AG10803 (cell line): ENCODE measurements at regions not wholly inside any gene's neighbourhood (a gene's known extent, or its start where the extent isn't known, plus 50 kb on each side); places are given as distances from the start of the nearest gene placed in this dataset.
"Not testable (repeated sequence)": the region's sequence is repeated elsewhere in the genome, so short reads cannot be mapped to it uniquely, and the experiment has no call there.

Experiments
- DNase-seq: peaks from one replicate; pipeline ENCODE4 v3.0.0; 2010; ENCODE audit warnings: low read depth
- H3K4me3 ChIP-seq: 2 replicates; pipeline ENCODE4 v1.5.1; 2011; ENCODE audit warnings: mild to moderate bottlenecking, low read length, control low read depth
- TF ChIP-seq, protein P1 (sequence below): conservative IDR thresholded peaks from 2 replicates; pipeline ENCODE4 v1.5.1; 2011; ENCODE audit warnings: mild to moderate bottlenecking, low read length, control low read depth, inconsistent platforms

DNA sequence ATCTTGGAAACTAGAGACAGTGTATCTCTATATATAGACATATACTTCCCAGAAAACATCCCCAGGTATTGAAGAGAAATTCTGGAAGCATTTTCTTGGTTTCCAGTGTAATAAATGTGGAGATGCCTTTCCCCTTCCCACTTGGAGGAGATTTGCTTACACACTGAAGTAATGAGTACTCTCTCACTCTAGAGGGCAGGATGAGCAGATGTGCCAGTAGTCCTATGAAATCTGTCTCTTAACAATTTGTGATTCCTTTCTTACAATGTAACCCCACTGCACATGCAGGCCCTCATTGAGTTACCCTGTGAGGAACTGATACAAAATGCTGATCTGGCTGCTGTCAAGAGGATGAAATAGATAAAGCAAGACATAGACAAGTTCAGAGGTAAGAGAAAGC, 567.2 kb downstream of the SLCO4C1 start:
- DNase-seq = no peak
- TF ChIP-seq, protein P1, sequence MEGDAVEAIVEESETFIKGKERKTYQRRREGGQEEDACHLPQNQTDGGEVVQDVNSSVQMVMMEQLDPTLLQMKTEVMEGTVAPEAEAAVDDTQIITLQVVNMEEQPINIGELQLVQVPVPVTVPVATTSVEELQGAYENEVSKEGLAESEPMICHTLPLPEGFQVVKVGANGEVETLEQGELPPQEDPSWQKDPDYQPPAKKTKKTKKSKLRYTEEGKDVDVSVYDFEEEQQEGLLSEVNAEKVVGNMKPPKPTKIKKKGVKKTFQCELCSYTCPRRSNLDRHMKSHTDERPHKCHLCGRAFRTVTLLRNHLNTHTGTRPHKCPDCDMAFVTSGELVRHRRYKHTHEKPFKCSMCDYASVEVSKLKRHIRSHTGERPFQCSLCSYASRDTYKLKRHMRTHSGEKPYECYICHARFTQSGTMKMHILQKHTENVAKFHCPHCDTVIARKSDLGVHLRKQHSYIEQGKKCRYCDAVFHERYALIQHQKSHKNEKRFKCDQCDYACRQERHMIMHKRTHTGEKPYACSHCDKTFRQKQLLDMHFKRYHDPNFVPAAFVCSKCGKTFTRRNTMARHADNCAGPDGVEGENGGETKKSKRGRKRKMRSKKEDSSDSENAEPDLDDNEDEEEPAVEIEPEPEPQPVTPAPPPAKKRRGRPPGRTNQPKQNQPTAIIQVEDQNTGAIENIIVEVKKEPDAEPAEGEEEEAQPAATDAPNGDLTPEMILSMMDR = no peak
- no peak overlapping the region for H3K4me3 ChIP-seq

DNA sequence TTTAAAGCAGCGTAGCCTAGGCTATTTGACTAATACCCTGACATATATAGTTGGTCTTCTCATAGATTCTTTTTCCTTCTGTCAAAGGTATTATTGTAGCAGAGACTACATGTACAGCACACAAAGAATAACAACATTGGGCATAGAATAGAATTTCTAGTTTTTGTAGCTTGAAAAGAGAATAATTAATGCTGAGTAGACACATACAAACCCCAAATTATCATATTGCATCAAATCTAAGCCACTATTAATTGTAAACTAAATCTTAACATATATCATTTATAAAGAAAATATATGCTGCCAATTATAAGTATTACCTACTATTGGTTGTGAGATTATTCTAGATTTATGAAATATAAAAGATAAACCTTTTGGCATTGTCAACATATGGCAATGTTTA, 574.5 kb downstream of the SLCO4C1 start:
- H3K4me3 ChIP-seq = no peak overlapping the region
- TF ChIP-seq, protein P1 = no peak
- DNase-seq = no peak

- TF ChIP-seq, protein P1 = no peak
- no peak for DNase-seq
- no peak overlapping the region for H3K4me3 ChIP-seq
Observed at GRCh38 chr5:101720033-101720432, 576.1 kb downstream of the SLCO4C1 start.

- no peak for DNase-seq
- TF ChIP-seq, protein P1 = no peak
- H3K4me3 ChIP-seq = no peak overlapping the region
Observed at GRCh38 chr5:101717721-101718120, 578.4 kb downstream of the SLCO4C1 start.

DNA sequence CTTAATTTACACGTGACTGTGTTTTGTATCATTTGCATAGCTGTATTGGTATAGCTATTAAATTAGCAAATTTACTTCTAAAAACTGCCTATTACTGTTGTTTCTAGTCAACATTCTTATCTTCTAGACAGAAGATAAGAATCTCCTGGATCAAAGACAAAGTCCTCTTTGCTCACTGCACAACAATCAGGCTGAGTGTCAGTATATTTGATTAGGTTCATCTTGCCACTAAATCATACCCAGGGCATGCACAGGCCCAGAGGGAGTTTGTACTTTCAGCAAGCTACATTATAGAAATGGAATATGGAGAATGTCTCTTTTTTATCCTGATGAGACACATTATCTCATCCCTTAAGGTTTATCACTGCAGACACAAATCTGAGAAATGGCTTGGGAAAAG, 579.1 kb downstream of the SLCO4C1 start:
- no peak for DNase-seq
- TF ChIP-seq, protein P1 = no peak
- no peak overlapping the region for H3K4me3 ChIP-seq

- not testable (repeated sequence) for DNase-seq, H3K4me3 ChIP-seq
Observed at GRCh38 chr5:101715790-101716189, 580.3 kb downstream of the SLCO4C1 start.

DNA sequence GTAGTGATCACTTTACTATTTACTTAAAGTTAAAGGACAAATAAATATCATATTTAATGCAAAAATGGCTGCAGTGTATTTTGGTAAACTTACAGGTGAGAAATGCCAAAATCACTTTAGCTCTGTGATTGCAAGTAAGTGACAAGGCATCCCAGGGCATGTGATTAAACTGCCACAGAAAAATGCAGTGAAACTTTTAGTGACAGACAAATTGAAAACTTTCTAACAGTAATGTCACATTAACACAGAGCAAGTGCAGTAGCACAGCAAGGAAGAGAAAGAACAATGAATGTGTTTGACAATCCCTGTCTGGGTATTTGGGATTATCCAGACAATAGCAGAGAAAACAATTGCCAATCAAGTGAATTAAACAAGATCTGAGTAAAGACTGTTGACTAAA, 606.8 kb downstream of the SLCO4C1 start:
- DNase-seq = no peak
- H3K4me3 ChIP-seq = no peak overlapping the region
- TF ChIP-seq, protein P1 = no peak

DNA sequence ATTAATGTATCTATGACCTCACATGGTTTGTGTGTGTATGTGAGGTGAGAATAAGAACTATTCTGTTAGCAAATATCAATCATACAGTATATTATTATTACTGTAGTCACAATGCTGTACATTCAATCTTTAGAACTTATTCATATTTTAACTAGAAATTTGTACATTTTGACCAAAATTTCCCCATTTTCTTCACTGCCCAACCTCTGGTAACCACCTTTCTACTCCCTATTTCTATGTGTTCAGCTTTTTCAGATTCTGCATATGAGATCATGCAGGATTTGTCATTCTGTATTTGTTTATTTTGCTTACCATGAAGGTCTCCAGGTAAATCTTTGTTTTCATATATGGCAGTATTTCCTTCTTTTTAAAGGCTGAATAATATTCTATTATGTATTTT, 607.9 kb downstream of the SLCO4C1 start:
- TF ChIP-seq, protein P1 = no peak
- H3K4me3 ChIP-seq = no peak overlapping the region
- DNase-seq = no peak
